BLaER1 (cell line): ENCODE measurements at regions not wholly inside any gene's neighbourhood (a gene's known extent, or its start where the extent isn't known, plus 50 kb on each side); places are given as distances from the start of the nearest gene placed in this dataset.

ENCODE experiments used
- H3K27ac ChIP-seq: shearing (Covaris generic); formaldehyde crosslinking; 2 replicates; pipeline ENCODE4 v1.8.1; 2022
- H3K27me3 ChIP-seq: shearing (Covaris generic); formaldehyde crosslinking; 2 replicates; pipeline ENCODE4 v1.8.1; 2022
- H3K36me3 ChIP-seq: shearing (Covaris generic); formaldehyde crosslinking; 2 replicates; pipeline ENCODE4 v1.8.1; 2022
- H3K4me1 ChIP-seq: shearing (Covaris generic); formaldehyde crosslinking; 2 replicates; pipeline ENCODE4 v1.8.1; 2022
- H3K4me2 ChIP-seq: shearing (Covaris generic); formaldehyde crosslinking; 2 replicates; pipeline ENCODE4 v1.8.1; 2022
- H3K4me3 ChIP-seq: shearing (Covaris generic); formaldehyde crosslinking; 2 replicates; pipeline ENCODE4 v1.8.1; 2022
- H3K9ac ChIP-seq: shearing (Covaris generic); formaldehyde crosslinking; 2 replicates; pipeline ENCODE4 v1.8.1; 2022
- H3K9me3 ChIP-seq: shearing (Covaris generic); formaldehyde crosslinking; 2 replicates; pipeline ENCODE4 v1.8.1; 2022
- H4K20me1 ChIP-seq: shearing (Covaris generic); formaldehyde crosslinking; 2 replicates; pipeline ENCODE4 v1.8.1; 2022
- Cebpa-rat ChIP-seq: shearing (Covaris generic); IDR thresholded peaks from 2 replicates; pipeline ENCODE4 v1.8.1; 2022

GRCh38 chr11:115724666-115725065 is 220.5 kb upstream of the CADM1 start:
- no peaks in the 10 kb centered on the region for H4K20me1 ChIP-seq
- no peaks in the 10 kb centered on the region for H3K36me3 ChIP-seq

GRCh38 chr11:115722711-115723110 is 218.5 kb upstream of the CADM1 start:
- Histone ChIP-seq H3K36me3 (no peaks in the 10 kb centered on the region), H3K27me3 (no peaks in the 10 kb centered on the region), H3K9ac (no peak overlapping the region), H3K4me3 (no peak overlapping the region), H3K27ac (no peak overlapping the region), H4K20me1 (no peaks in the 10 kb centered on the region), H3K4me2 (no peak overlapping the region), H3K4me1 (no peaks in the 10 kb centered on the region), H3K9me3 (no peaks in the 10 kb centered on the region; the same call in 1 of the 2 replicates)
- no peak for TF ChIP-seq Cebpa-rat

More at GRCh38 chr11:115724666-115725065, 220.5 kb upstream of the CADM1 start:
- H3K4me3 ChIP-seq: no peak overlapping the region
- no peaks in the 10 kb centered on the region for H3K4me1 ChIP-seq
- no peak for TF ChIP-seq Cebpa-rat
- H3K9me3 ChIP-seq: no peaks in the 10 kb centered on the region; the same call in 1 of the 2 replicates
- no peak overlapping the region for H3K9ac ChIP-seq
- H3K4me2 ChIP-seq: no peak overlapping the region
- no peaks in the 10 kb centered on the region for H3K27me3 ChIP-seq
- H3K27ac ChIP-seq: no peak overlapping the region

- Histone ChIP-seq H3K9ac (no peak overlapping the region), H3K4me3 (no peak overlapping the region), H3K4me2 (no peak overlapping the region), H3K9me3 (no peaks in the 10 kb centered on the region; the same call in 1 of the 2 replicates), H3K4me1 (no peaks in the 10 kb centered on the region), H3K27me3 (no peaks in the 10 kb centered on the region), H4K20me1 (no peaks in the 10 kb centered on the region), H3K36me3 (no peaks in the 10 kb centered on the region), H3K27ac (no peak overlapping the region)
- no peak for TF ChIP-seq Cebpa-rat
Measured at GRCh38 chr11:115721296-115721995, 217.2 kb upstream of the CADM1 start.

- Histone ChIP-seq H3K4me2 (no peak overlapping the region), H3K9me3 (no peaks in the 10 kb centered on the region; the same call in 1 of the 2 replicates), H3K27ac (no peak overlapping the region), H3K4me1 (no peaks in the 10 kb centered on the region), H3K9ac (no peak overlapping the region), H3K4me3 (no peak overlapping the region), H3K27me3 (no peaks in the 10 kb centered on the region), H3K36me3 (no peaks in the 10 kb centered on the region), H4K20me1 (no peaks in the 10 kb centered on the region)
- no peak for TF ChIP-seq Cebpa-rat
Measured at GRCh38 chr11:115720602-115721245, 216.5 kb upstream of the CADM1 start.

GRCh38 chr11:115718945-115719344 is 214.7 kb upstream of the CADM1 start:
- Histone ChIP-seq H3K36me3 (no peaks in the 10 kb centered on the region), H3K27me3 (no peaks in the 10 kb centered on the region), H3K27ac (no peak overlapping the region), H3K4me1 (no peaks in the 10 kb centered on the region), H3K9me3 (no peaks in the 10 kb centered on the region), H3K9ac (no peak overlapping the region), H3K4me2 (no peak overlapping the region), H4K20me1 (no peaks in the 10 kb centered on the region), H3K4me3 (no peak overlapping the region)
- TF ChIP-seq Cebpa-rat: no peak

GRCh38 chr11:115718106-115718505 is 213.9 kb upstream of the CADM1 start:
- no peak for TF ChIP-seq Cebpa-rat
- Histone ChIP-seq H3K36me3 (no peaks in the 10 kb centered on the region), H4K20me1 (no peaks in the 10 kb centered on the region), H3K27me3 (no peaks in the 10 kb centered on the region), H3K9me3 (no peaks in the 10 kb centered on the region), H3K4me2 (no peak overlapping the region), H3K4me1 (no peaks in the 10 kb centered on the region), H3K4me3 (no peak overlapping the region), H3K9ac (no peak overlapping the region), H3K27ac (no peak overlapping the region)

- no peaks in the 10 kb centered on the region for H3K4me1 ChIP-seq
- no peaks in the 10 kb centered on the region for H3K27me3 ChIP-seq
- no peak overlapping the region for H3K27ac ChIP-seq
- no peak overlapping the region for H3K4me3 ChIP-seq
- no peak overlapping the region for H3K4me2 ChIP-seq
- H3K9ac ChIP-seq: no peak overlapping the region
- H3K9me3 ChIP-seq: no peaks in the 10 kb centered on the region
- H4K20me1 ChIP-seq: no peaks in the 10 kb centered on the region
- TF ChIP-seq Cebpa-rat: no peak
- no peaks in the 10 kb centered on the region for H3K36me3 ChIP-seq
Measured at GRCh38 chr11:115716601-115717529, 212.7 kb upstream of the CADM1 start.

GRCh38 chr11:115716080-115716479 is 211.9 kb upstream of the CADM1 start:
- no peak for TF ChIP-seq Cebpa-rat

GRCh38 chr11:115715251-115715770 is 211.1 kb upstream of the CADM1 start:
- no peaks in the 10 kb centered on the region for H3K27me3 ChIP-seq
- no peaks in the 10 kb centered on the region for H4K20me1 ChIP-seq
- H3K36me3 ChIP-seq: no peaks in the 10 kb centered on the region
- H3K27ac ChIP-seq: no peak overlapping the region
- no peak overlapping the region for H3K9ac ChIP-seq
- H3K4me2 ChIP-seq: no peak overlapping the region
- no peaks in the 10 kb centered on the region for H3K4me1 ChIP-seq
- no peak for TF ChIP-seq Cebpa-rat
- no peak overlapping the region for H3K4me3 ChIP-seq
- H3K9me3 ChIP-seq: no peaks in the 10 kb centered on the region

More at GRCh38 chr11:115716080-115716479, 211.9 kb upstream of the CADM1 start:
- no peak overlapping the region for H3K27ac ChIP-seq
- no peak overlapping the region for H3K9ac ChIP-seq
- no peaks in the 10 kb centered on the region for H3K4me1 ChIP-seq
- H3K36me3 ChIP-seq: no peaks in the 10 kb centered on the region
- H4K20me1 ChIP-seq: no peaks in the 10 kb centered on the region
- no peak overlapping the region for H3K4me2 ChIP-seq
- H3K9me3 ChIP-seq: no peaks in the 10 kb centered on the region
- no peak overlapping the region for H3K4me3 ChIP-seq
- H3K27me3 ChIP-seq: no peaks in the 10 kb centered on the region
